Mucosa of stomach (tissue), 1 donor: ENCODE measurements at regions not wholly inside any gene's neighbourhood (a gene's known extent, or its start where the extent isn't known, plus 50 kb on each side); places are given as distances from the start of the nearest gene placed in this dataset.

Experiments used
- H3K27me3 ChIP-seq: one replicate; pipeline ENCODE4 v1.7.0; 2013; ENCODE audit warnings: mild to moderate bottlenecking, low read length; ENCODE audit not compliant: control insufficient read depth, insufficient read depth
- H3K36me3 ChIP-seq: one replicate; pipeline ENCODE4 v1.7.0; 2013; ENCODE audit warnings: low read length; ENCODE audit not compliant: control insufficient read depth, insufficient read depth
- H3K4me1 ChIP-seq: one replicate; pipeline ENCODE4 v1.7.0; 2013; ENCODE audit warnings: mild to moderate bottlenecking, low read length; ENCODE audit not compliant: control insufficient read depth, insufficient read depth
- H3K4me3 ChIP-seq: one replicate; pipeline ENCODE4 v1.7.0; 2013; ENCODE audit warnings: low read length
- H3K9ac ChIP-seq: one replicate; pipeline ENCODE4 v1.7.0; 2013; ENCODE audit warnings: mild to moderate bottlenecking, low read length, moderate library complexity
- H3K9me3 ChIP-seq: one replicate; pipeline ENCODE4 v1.7.0; 2013; ENCODE audit warnings: mild to moderate bottlenecking, low read length, moderate library complexity; ENCODE audit not compliant: control insufficient read depth
- donor health status: Pancreatic carcinoma.

DNA sequence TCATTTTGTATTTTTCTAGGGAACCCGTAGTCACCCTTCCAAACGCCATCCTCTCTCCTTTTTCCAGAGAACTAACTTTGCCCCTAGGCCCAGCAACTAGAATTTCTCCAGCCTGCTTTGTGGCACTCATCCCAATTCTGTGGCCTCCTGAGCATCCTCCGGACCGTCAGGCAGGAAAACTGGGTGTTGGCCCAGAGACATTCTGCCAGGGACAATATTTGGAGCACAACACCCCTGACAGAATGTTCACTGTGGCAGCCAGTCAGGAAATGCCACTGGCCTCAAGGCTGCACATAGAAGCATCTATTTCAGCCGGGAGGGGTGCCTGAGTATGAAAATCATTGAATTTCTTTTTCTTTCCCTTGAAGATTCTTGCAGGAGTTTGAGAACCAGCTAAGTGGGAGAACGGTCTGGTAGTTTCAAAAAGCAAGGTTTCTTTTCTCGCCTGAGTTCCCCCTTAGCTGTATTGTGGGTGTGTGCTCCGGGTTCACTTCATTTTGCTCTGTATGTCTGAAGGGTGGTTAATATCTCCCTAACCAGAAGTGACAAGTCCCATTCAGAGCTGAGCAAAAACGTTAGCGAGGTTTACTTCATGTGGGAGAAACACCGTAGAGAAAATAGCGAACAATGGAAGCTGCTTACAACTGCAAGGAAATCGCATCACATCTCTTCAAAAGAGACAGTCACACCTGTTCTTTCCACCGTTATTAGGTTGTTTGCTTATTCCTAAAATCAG is 108.1 kb upstream of the TPM1 start:
- Histone ChIP-seq H3K4me1 (no peaks in the 10 kb centered on the region), H3K27me3 (no peaks in the 10 kb centered on the region), H3K36me3 (no peaks in the 10 kb centered on the region), H3K9ac (no peak overlapping the region), H3K9me3 (no peaks in the 10 kb centered on the region), H3K4me3 (no peak overlapping the region)

DNA sequence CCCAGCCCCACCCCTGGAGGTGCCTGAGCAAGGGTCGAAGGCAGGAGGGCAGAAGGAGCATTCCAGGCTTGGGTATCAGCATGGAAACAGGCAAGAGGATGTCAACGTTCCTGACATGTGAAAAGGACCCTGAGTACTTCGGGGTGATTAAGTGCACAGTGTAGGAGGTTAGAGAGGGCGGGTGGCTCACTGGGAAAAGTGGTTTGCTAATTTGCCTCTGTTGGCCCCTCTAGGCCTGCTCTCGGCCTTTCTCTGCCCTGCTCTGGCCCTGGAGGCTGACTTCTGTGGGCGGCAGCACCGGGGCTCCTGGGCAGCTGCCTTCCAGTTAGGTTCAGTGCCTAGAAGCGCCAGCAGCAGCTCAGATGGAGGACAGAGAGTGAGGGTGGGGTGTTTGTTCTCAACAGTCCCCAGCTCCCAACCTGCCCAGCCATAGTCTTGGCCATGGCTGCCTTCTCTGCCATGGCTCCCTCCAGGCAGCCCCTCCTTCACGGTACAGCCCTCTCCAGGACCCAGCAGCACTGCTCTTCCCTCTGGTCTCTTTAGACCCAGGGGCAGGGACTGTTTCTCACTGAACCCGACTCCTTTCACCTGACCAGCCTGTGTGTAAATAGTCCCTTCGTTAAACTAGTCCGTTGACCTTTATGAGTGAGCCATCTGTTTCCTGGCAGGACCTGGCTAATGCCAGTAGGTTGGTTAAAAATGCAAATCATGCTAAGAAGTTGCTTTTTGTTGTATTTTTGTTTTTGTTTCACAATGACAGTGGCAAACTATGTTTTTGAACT is 107.1 kb upstream of the TPM1 start:
- Histone ChIP-seq H3K27me3 (no peaks in the 10 kb centered on the region), H3K9me3 (no peaks in the 10 kb centered on the region), H3K36me3 (no peaks in the 10 kb centered on the region), H3K9ac (no peak overlapping the region), H3K4me1 (no peaks in the 10 kb centered on the region), H3K4me3 (no peak overlapping the region)

DNA sequence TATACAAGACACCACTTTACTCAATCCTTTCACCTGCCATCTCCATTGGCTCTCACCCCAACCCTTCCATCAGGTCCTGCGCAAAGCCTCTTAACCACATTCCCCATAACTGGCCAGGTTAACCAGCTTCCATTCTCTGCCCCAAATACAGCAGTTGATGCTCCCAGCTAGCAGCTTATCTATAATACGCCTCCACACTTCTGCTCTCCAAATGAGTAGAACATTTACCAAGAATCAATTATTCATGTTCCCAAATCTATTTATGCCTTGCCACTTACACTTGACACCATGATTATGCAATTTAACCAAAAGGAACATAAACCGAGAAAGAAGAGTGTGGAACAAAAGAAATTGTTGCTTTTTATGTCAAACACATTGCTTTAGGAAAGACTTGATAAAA is 103.7 kb upstream of the TPM1 start:
- H3K4me3 ChIP-seq = no peak overlapping the region
- no peak overlapping the region for H3K9ac ChIP-seq
- H3K4me1 ChIP-seq = peaks cover 6% of the 10 kb centered on the region
- no peaks in the 10 kb centered on the region for H3K36me3 ChIP-seq
- no peaks in the 10 kb centered on the region for H3K27me3 ChIP-seq
- no peaks in the 10 kb centered on the region for H3K9me3 ChIP-seq

DNA sequence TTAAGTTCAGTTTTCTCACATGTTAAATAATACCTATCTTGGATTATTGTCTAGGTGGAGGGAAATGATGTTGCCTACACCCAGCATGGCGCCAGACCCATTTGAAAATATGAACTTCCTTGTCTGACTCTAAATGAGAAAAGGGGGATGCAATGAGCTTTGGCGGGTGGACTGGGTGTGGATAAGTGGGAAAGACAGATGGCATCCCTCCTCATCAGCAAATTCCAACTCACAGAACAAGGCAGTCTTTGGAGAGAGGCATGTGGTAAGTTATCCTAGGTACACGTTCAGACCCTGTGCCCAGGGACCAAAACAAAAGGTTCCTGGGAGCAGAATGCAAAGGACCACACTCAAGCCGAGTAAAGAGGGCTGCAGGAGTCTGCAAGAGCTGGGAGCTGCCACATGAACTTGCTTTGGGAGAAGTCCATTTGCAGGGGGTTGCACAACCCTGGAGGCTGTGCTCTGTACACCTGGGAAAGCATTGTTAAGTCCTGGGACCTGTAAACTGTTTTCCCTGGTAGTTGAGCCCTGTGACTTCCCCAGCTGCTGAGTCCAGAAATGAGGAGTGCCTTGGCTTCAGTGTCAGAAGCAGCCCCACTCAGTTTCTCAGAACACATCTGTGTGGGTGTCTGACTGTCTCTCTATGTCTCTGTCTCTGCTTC is 102.3 kb upstream of the TPM1 start:
- H3K36me3 ChIP-seq = no peaks in the 10 kb centered on the region
- no peak overlapping the region for H3K9ac ChIP-seq
- H3K9me3 ChIP-seq = no peaks in the 10 kb centered on the region
- peaks cover 6% of the 10 kb centered on the region for H3K4me1 ChIP-seq
- peaks cover 2% of the 10 kb centered on the region for H3K27me3 ChIP-seq
- H3K4me3 ChIP-seq = no peak overlapping the region

DNA sequence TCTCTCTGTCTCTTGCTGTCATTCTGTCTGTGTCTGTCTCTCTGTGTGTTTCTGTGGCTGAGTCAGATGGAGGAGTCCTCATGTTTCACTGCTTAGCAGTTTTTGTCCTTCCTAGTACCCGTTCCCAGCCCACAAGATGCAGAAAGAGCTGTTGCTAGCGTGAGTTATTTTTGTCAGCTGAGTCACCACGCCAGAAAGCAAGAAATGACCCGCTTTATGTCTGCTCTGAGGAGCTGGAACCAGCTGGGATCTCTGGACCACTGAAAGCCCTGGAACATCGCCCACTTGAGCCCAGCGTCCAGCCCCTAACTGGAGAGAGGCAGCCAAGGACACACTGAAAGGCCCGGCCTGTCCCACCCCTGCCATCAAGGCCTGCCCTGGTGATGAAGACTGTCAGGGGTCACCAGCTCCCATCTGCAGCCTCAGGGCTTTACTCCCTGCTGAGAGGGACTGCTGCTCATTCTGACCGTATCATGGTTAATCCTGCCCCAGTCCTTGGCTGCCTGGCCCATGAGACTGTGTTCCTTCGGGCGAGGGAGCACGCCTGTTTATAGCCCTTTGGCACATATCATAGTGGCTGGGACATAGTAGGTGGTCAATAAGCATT is 101.7 kb upstream of the TPM1 start:
- no peaks in the 10 kb centered on the region for H3K9me3 ChIP-seq
- H3K4me3 ChIP-seq = no peak overlapping the region
- H3K36me3 ChIP-seq = no peaks in the 10 kb centered on the region
- H3K27me3 ChIP-seq = peaks cover 3% of the 10 kb centered on the region
- H3K4me1 ChIP-seq = peaks cover 6% of the 10 kb centered on the region
- H3K9ac ChIP-seq = no peak overlapping the region

DNA sequence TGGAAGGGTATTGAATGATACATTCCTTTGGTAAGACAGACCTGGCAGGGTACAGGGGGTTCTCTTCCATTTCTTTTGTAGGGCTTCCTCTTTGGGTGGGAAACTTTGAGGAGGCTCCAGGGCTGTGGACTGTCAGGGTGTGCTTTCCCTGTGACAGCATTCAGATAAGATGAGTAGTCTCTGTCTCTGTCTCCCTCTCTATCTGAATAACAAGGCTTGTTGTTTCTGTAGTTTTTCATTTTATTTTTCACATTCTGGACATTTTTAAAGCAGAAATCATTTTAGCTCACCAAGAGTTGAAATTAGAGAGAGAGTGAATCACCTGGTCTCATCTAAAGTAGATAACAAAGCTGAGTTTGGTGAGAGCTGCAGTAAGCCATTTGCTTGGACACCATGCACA is 100.8 kb upstream of the TPM1 start:
- peaks cover 3% of the 10 kb centered on the region for H3K27me3 ChIP-seq
- no peaks in the 10 kb centered on the region for H3K9me3 ChIP-seq
- no peak overlapping the region for H3K4me3 ChIP-seq
- no peaks in the 10 kb centered on the region for H3K36me3 ChIP-seq
- peaks cover 6% of the 10 kb centered on the region for H3K4me1 ChIP-seq
- H3K9ac ChIP-seq = no peak overlapping the region

DNA sequence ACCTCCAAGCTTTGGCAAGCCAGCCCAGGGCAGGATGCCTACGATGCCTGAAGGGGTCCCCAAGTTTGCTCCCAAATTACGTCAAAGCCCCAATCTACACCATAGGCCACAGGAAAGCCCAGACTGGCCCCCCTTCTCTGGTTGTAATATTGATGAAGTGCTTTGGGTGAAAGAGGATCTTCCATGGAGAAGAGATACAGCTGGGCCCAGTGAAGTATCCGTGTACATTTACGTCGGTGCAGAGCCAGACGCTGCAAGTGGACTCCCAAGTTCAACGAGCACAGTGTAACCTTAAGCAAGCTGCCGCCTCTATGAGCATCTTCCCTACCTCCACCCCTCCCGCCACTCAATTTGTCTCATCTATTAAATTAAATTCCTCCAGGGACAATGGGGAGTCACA is 100.1 kb upstream of the TPM1 start:
- Histone ChIP-seq H3K4me1 (peaks cover 6% of the 10 kb centered on the region), H3K4me3 (no peak overlapping the region), H3K9ac (no peak overlapping the region), H3K27me3 (peaks cover 5% of the 10 kb centered on the region), H3K9me3 (no peaks in the 10 kb centered on the region), H3K36me3 (no peaks in the 10 kb centered on the region)

DNA sequence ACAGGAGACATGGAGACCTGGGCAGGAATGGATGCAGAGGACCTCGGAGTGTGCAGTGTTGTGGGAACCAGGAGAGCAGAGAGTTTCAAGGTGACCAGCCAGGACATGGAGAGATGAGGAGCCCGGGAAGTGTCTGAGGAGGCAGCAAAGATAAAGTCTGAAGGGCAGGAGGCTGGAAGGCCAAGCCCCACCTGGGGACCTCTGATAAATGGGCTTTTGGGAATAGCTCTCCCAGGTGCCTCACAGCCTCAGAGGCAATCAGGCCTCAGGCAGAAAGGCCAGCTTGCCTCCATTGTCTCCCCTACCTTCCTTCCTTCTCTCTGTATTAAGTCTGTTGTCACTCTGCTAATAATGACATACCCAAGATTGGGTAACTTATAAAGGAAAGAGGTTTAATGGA is 97.5 kb upstream of the TPM1 start:
- H3K9ac ChIP-seq = no peak overlapping the region
- no peak overlapping the region for H3K4me3 ChIP-seq
- no peaks in the 10 kb centered on the region for H3K36me3 ChIP-seq
- H3K4me1 ChIP-seq = peaks cover 6% of the 10 kb centered on the region
- H3K9me3 ChIP-seq = no peaks in the 10 kb centered on the region
- peaks cover 12% of the 10 kb centered on the region for H3K27me3 ChIP-seq

DNA sequence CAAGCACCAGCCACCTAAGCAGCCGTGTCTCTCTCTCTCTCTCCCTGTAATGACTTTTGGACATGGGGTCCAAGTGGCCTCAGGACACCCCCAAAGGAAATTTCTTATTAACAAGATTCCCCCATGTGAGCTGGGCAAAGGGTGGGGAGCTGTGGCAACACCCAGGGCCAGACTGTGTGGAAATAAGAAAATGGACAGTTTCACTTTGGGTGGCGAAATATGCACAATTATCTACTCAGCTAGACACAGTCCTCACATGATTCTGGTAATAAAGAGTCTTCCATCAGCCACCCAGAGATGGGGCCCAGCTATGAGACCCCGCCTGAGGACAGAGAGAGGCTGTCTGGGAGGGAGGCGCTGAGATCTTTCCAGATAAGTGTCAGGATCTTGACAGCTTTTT is 96.8 kb upstream of the TPM1 start:
- H3K36me3 ChIP-seq = no peaks in the 10 kb centered on the region
- no peak overlapping the region for H3K4me3 ChIP-seq
- peaks cover 19% of the 10 kb centered on the region for H3K27me3 ChIP-seq
- peaks cover 6% of the 10 kb centered on the region for H3K4me1 ChIP-seq
- H3K9ac ChIP-seq = no peak overlapping the region
- no peaks in the 10 kb centered on the region for H3K9me3 ChIP-seq

DNA sequence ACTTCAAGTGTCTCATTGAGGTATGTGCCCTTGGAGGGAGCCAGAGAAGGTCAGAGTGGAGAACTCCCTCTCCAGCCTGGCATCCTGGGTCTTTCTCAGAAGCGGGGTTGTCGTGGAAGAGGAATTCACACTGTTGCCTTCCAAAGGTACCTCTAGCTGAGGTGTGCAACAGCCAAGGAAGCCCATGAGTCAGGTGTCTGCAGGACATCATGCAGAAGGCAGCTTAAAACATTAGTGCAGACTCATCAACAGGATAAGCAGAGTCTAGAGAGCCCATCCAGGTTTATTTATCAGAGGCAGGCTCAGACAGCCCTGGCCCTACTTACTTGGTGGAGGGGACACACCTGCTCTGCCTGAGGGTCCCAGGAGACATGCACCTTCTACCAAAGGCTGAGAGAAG is 95.6 kb upstream of the TPM1 start:
- H3K27me3 ChIP-seq = peaks cover 24% of the 10 kb centered on the region
- H3K9ac ChIP-seq = no peak overlapping the region
- H3K36me3 ChIP-seq = no peaks in the 10 kb centered on the region
- no peaks in the 10 kb centered on the region for H3K9me3 ChIP-seq
- no peak overlapping the region for H3K4me3 ChIP-seq
- no peaks in the 10 kb centered on the region for H3K4me1 ChIP-seq

DNA sequence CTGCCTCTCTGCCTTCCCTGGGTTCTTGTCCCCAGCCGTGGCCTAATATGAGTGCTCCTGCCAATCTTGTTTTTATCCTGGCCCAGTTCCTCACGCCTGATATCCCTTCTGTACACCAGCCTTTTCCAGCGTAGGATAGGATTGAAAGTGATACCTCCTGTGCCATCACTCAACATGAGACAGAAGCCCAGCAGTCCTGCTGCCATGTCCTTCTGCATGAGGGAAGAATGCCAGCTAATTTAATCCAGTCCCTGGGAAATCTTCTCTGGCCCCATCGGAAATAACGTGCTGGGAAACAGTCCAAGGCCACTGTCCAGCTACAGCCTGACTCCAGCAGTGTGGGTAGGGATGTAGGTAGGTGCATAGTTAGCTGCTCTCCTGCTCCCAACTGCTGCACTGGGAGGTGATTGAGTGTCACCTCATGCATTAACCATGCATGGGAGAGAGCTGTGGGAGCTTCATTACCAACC is 92.0 kb upstream of the TPM1 start:
- no peaks in the 10 kb centered on the region for H3K36me3 ChIP-seq
- peaks cover 30% of the 10 kb centered on the region for H3K27me3 ChIP-seq
- H3K9me3 ChIP-seq = no peaks in the 10 kb centered on the region
- no peak overlapping the region for H3K4me3 ChIP-seq
- no peak overlapping the region for H3K9ac ChIP-seq
- no peaks in the 10 kb centered on the region for H3K4me1 ChIP-seq

DNA sequence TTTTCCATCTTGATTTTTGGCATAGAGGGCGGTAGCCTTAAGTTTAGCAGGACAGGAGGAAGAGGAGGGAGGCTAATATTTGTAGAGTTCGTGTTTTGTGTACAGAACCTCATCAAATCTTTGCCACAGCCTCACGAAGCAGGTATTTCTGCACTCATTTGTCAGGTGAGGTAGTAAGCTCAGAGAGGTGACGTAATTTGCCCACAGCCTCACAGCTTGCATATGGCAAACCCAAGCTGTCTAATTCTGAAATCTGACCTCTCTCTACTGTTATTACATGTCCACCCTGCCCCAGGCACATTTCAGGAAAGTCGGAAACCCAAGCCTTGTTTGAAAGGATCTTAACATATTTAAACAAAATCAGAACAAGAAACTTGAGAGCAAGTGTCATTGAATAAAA is 91.1 kb upstream of the TPM1 start:
- Histone ChIP-seq H3K4me3 (no peak overlapping the region), H3K9me3 (no peaks in the 10 kb centered on the region), H3K4me1 (no peaks in the 10 kb centered on the region), H3K36me3 (no peaks in the 10 kb centered on the region), H3K9ac (no peak overlapping the region), H3K27me3 (peaks cover 30% of the 10 kb centered on the region)
